GM12878 (cell line): ENCODE measurements at regions not wholly inside any gene's neighbourhood (a gene's known extent, or its start where the extent isn't known, plus 50 kb on each side); places are given as distances from the start of the nearest gene placed in this dataset.

ENCODE experiments used
- CBX5 ChIP-seq: sonication (generic); IDR thresholded peaks from 2 replicates; pipeline ENCODE4 v1.6.1; 2016; ENCODE audit warnings: low read depth, moderate library complexity, mild to moderate bottlenecking, inconsistent platforms
- CREB1 ChIP-seq: IDR thresholded peaks from 2 replicates; pipeline ENCODE4 v1.6.1; 2012; ENCODE audit warnings: low read depth, mild to moderate bottlenecking, inconsistent platforms
- EZH2 ChIP-seq: IDR thresholded peaks from 2 replicates; pipeline ENCODE4 v1.6.1; 2012; ENCODE audit warnings: low read depth, mild to moderate bottlenecking, control low read depth, inconsistent platforms, low read length, borderline replicate concordance; ENCODE audit not compliant: control insufficient read depth
- GABPA ChIP-seq: IDR thresholded peaks from 2 replicates; pipeline ENCODE4 v1.6.1; 2014; ENCODE audit warnings: antibody characterized with exemption, low read depth, mild to moderate bottlenecking, inconsistent platforms
- IRF4 ChIP-seq: IDR thresholded peaks from 2 replicates; pipeline ENCODE4 v1.6.1; 2011; ENCODE audit warnings: low read depth, low read length
- LARP7 ChIP-seq: fragments of 450-650 bp; IDR thresholded peaks from 2 replicates; pipeline ENCODE4 v1.6.1; 2017; ENCODE audit warnings: mild to moderate bottlenecking
- MYC ChIP-seq: IDR thresholded peaks from 2 replicates; pipeline ENCODE4 v1.6.1; 2011; ENCODE audit warnings: mild to moderate bottlenecking, low read length, moderate library complexity, inconsistent platforms; ENCODE audit not compliant: insufficient read depth, insufficient replicate concordance, insufficient read length, severe bottlenecking
- PAX8 ChIP-seq: fragments of 450-650 bp; IDR thresholded peaks from 2 replicates; pipeline ENCODE4 v1.6.1; 2017; ENCODE audit warnings: mild to moderate bottlenecking, moderate library complexity
- POLR2A ChIP-seq: IDR thresholded peaks from 2 replicates; pipeline ENCODE4 v1.6.1; 2011; ENCODE audit warnings: low read depth, mild to moderate bottlenecking, low read length
- SP1 ChIP-seq: IDR thresholded peaks from one replicate; pipeline ENCODE4 v1.6.1; 2011; ENCODE audit warnings: low read depth, low read length
- YY1 ChIP-seq: IDR thresholded peaks from 2 replicates; pipeline ENCODE4 v1.6.1; 2011; ENCODE audit warnings: low read depth, mild to moderate bottlenecking, low read length
- TF ChIP-seq, protein P1 (sequence below), 3 experiments: IDR thresholded peaks in 2 of 3; conservative IDR thresholded peaks in 1 of 3; 2 replicates each; pipeline ENCODE4 v1.5.1; 2011; ENCODE audit warnings: low read depth in 3 of 3, low read length in 3 of 3, mild to moderate bottlenecking in 3 of 3, control low read depth in 2 of 3, moderate library complexity in 2 of 3, inconsistent platforms in 1 of 3, mixed read lengths in 1 of 3; ENCODE audit not compliant: control insufficient read depth in 2 of 3, insufficient read depth in 1 of 3; ENCODE audit errors: extremely low read depth in 1 of 3
- TF ChIP-seq, protein P2 (sequence below): fragments of 150-350 bp; IDR thresholded peaks from 2 replicates; pipeline ENCODE4 v1.6.1; 2016; ENCODE audit warnings: low read depth, low read length
- TF ChIP-seq, protein P3 (sequence below): fragments of 450-650 bp; IDR thresholded peaks from 2 replicates; pipeline ENCODE4 v1.6.1; 2016; ENCODE audit warnings: mild to moderate bottlenecking, moderate library complexity, borderline replicate concordance

DNA sequence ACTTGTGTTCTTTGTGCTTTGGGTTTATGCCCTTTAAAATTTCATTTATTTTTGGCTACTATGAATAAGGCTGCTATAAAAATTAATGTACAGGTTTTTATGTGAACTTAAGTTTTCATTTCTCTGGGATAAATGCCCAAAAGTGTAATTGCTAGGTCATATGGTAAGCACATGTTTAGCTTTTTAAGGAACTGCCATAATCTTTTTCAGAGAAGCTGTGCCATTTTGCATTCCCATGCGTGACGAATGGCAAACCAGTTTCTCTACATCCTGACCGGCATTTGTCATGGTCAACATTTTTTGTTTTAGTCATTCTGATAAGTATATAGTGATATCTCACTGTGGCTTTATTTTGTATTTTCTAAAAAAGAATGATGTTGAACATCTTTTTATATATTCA, 236.0 kb upstream of the SGK1 start:
- TF ChIP-seq, protein P1, sequence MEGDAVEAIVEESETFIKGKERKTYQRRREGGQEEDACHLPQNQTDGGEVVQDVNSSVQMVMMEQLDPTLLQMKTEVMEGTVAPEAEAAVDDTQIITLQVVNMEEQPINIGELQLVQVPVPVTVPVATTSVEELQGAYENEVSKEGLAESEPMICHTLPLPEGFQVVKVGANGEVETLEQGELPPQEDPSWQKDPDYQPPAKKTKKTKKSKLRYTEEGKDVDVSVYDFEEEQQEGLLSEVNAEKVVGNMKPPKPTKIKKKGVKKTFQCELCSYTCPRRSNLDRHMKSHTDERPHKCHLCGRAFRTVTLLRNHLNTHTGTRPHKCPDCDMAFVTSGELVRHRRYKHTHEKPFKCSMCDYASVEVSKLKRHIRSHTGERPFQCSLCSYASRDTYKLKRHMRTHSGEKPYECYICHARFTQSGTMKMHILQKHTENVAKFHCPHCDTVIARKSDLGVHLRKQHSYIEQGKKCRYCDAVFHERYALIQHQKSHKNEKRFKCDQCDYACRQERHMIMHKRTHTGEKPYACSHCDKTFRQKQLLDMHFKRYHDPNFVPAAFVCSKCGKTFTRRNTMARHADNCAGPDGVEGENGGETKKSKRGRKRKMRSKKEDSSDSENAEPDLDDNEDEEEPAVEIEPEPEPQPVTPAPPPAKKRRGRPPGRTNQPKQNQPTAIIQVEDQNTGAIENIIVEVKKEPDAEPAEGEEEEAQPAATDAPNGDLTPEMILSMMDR (IDR thresholded peaks at IDR 0.05 in 2 of 3, conservative IDR thresholded peaks at IDR 0.05 in 1 of 3; ENCODE audit: control insufficient read depth in 2 of 3, extremely low read depth in 1 of 3, insufficient read depth in 1 of 3, low read depth in 3 of 3, low read length in 3 of 3): no peak
- TF ChIP-seq GABPA (no peak), CBX5 (no peak), MYC (no peak), EZH2 (no peak), POLR2A (no peak), SP1 (no peak), PAX8 (no peak), LARP7 (no peak), YY1 (no peak), IRF4 (no peak), CREB1 (no peak)
- TF ChIP-seq, protein P2, sequence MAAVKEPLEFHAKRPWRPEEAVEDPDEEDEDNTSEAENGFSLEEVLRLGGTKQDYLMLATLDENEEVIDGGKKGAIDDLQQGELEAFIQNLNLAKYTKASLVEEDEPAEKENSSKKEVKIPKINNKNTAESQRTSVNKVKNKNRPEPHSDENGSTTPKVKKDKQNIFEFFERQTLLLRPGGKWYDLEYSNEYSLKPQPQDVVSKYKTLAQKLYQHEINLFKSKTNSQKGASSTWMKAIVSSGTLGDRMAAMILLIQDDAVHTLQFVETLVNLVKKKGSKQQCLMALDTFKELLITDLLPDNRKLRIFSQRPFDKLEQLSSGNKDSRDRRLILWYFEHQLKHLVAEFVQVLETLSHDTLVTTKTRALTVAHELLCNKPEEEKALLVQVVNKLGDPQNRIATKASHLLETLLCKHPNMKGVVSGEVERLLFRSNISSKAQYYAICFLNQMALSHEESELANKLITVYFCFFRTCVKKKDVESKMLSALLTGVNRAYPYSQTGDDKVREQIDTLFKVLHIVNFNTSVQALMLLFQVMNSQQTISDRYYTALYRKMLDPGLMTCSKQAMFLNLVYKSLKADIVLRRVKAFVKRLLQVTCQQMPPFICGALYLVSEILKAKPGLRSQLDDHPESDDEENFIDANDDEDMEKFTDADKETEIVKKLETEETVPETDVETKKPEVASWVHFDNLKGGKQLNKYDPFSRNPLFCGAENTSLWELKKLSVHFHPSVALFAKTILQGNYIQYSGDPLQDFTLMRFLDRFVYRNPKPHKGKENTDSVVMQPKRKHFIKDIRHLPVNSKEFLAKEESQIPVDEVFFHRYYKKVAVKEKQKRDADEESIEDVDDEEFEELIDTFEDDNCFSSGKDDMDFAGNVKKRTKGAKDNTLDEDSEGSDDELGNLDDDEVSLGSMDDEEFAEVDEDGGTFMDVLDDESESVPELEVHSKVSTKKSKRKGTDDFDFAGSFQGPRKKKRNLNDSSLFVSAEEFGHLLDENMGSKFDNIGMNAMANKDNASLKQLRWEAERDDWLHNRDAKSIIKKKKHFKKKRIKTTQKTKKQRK: no peak
- TF ChIP-seq, protein P3, sequence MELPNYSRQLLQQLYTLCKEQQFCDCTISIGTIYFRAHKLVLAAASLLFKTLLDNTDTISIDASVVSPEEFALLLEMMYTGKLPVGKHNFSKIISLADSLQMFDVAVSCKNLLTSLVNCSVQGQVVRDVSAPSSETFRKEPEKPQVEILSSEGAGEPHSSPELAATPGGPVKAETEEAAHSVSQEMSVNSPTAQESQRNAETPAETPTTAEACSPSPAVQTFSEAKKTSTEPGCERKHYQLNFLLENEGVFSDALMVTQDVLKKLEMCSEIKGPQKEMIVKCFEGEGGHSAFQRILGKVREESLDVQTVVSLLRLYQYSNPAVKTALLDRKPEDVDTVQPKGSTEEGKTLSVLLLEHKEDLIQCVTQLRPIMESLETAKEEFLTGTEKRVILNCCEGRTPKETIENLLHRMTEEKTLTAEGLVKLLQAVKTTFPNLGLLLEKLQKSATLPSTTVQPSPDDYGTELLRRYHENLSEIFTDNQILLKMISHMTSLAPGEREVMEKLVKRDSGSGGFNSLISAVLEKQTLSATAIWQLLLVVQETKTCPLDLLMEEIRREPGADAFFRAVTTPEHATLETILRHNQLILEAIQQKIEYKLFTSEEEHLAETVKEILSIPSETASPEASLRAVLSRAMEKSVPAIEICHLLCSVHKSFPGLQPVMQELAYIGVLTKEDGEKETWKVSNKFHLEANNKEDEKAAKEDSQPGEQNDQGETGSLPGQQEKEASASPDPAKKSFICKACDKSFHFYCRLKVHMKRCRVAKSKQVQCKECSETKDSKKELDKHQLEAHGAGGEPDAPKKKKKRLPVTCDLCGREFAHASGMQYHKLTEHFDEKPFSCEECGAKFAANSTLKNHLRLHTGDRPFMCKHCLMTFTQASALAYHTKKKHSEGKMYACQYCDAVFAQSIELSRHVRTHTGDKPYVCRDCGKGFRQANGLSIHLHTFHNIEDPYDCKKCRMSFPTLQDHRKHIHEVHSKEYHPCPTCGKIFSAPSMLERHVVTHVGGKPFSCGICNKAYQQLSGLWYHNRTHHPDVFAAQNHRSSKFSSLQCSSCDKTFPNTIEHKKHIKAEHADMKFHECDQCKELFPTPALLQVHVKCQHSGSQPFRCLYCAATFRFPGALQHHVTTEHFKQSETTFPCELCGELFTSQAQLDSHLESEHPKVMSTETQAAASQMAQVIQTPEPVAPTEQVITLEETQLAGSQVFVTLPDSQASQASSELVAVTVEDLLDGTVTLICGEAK: no peak
